Activated T-helper 17 cell treated with anti-CD3 and anti-CD28 coated beads, Interleukin-2, amount 50 U/mL, for 72 hours (primary cell): ENCODE measurements at regions not wholly inside any gene's neighbourhood (a gene's known extent, or its start where the extent isn't known, plus 50 kb on each side); places are given as distances from the start of the nearest gene placed in this dataset.
"Not testable (repeated sequence)": the region's sequence is repeated elsewhere in the genome, so short reads cannot be mapped to it uniquely, and the experiment has no call there.

Source experiments
- ATAC-seq: fragments of 150-1000 bp; cut with Tn5 transposase; replicated peaks from 2 replicates; pipeline ENCODE4 v1.10.0; 2021; ENCODE audit warnings: mild to moderate bottlenecking, moderate library complexity
- H3K27ac Mint-ChIP-seq: one replicate; pipeline ENCODE4 v1.8.0; 2022; ENCODE audit warnings: mixed read lengths
- H3K27me3 Mint-ChIP-seq: one replicate; pipeline ENCODE4 v1.8.0; 2022; ENCODE audit warnings: mixed read lengths
- H3K36me3 Mint-ChIP-seq: one replicate; pipeline ENCODE4 v1.8.0; 2022; ENCODE audit warnings: low read depth, mild to moderate bottlenecking, mixed read lengths
- H3K4me1 Mint-ChIP-seq: one replicate; pipeline ENCODE4 v1.8.0; 2022; ENCODE audit warnings: mixed read lengths
- H3K4me3 Mint-ChIP-seq: one replicate; pipeline ENCODE4 v1.8.0; 2022; ENCODE audit warnings: mild to moderate bottlenecking, mixed read lengths
- H3K9me3 Mint-ChIP-seq: one replicate; pipeline ENCODE4 v1.8.0; 2022; ENCODE audit warnings: mixed read lengths

DNA sequence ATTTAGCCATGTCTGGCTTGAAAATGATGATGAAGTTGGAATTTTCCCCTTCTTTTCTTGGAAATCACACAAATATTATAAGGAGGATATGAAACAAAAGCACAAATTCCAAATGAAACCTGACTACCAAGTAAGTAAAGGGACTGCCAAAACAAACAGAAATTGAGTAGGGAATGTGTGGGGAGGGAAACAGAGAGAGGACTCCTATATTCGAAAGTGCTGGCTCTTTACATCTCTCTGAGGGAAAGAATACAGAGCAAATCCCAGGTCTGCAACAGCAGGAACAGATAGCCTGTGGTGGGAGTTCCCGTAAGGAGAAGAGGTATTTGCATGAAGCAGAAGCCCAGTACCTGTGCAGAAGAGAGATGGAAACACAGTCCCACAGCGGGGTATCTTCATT, 583.7 kb downstream of the EPM2A start:
- Mint-ChIP-seq H3K27me3 (peaks cover 12% of the 10 kb centered on the region), H3K36me3 (no peaks in the 10 kb centered on the region), H3K4me3 (no peak overlapping the region), H3K4me1 (no peaks in the 10 kb centered on the region), H3K9me3 (peaks cover 3% of the 10 kb centered on the region), H3K27ac (no peak overlapping the region)
- no peak for ATAC-seq

DNA sequence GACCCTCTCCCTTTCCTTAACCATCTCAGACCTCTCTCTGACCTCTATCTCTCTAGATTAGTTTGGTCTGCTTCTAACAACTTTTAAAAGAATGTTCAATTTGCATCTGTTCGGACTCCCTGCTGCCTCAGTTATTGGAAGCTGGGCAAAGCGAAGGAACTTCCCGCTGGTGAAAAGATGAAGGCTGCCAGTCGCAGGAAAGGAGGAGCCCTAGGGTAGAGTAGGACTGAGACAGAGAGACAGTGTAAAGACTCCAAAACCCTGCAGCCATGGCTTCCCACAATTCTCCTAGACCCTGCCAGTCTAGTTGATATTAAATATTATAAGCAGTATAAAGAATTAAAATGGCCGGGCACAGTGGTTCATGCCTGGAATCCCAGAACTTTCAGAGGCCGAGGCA, 581.8 kb downstream of the EPM2A start:
- Mint-ChIP-seq H3K27me3 (peaks cover 12% of the 10 kb centered on the region), H3K9me3 (peaks cover 3% of the 10 kb centered on the region), H3K36me3 (no peaks in the 10 kb centered on the region), H3K27ac (no peak overlapping the region), H3K4me1 (no peaks in the 10 kb centered on the region), H3K4me3 (no peak overlapping the region)
- no peak for ATAC-seq

DNA sequence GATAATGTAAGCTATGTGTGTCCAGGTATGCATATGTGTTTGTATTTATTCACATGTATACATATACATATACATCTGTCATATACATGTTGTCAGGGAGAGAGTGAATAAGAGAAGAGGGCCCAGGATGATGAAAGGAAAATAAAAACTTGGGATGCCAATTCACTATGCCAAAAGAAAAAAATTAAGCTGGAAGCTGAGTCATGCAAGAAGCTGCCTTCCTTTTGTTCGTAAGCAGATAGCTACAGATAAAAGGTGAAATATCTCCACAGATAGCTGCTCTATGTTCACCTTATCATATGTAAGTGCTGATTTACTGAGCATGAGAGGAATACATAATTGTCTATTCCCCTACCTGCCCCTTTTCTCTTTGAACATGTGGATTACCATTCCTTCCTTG, 579.9 kb downstream of the EPM2A start:
- no peaks in the 10 kb centered on the region for H3K36me3 Mint-ChIP-seq
- no peak overlapping the region for H3K4me3 Mint-ChIP-seq
- peaks cover 8% of the 10 kb centered on the region for H3K27me3 Mint-ChIP-seq
- H3K4me1 Mint-ChIP-seq, result no peaks in the 10 kb centered on the region
- no peak for ATAC-seq
- H3K27ac Mint-ChIP-seq, result no peak overlapping the region
- peaks cover 3% of the 10 kb centered on the region for H3K9me3 Mint-ChIP-seq

DNA sequence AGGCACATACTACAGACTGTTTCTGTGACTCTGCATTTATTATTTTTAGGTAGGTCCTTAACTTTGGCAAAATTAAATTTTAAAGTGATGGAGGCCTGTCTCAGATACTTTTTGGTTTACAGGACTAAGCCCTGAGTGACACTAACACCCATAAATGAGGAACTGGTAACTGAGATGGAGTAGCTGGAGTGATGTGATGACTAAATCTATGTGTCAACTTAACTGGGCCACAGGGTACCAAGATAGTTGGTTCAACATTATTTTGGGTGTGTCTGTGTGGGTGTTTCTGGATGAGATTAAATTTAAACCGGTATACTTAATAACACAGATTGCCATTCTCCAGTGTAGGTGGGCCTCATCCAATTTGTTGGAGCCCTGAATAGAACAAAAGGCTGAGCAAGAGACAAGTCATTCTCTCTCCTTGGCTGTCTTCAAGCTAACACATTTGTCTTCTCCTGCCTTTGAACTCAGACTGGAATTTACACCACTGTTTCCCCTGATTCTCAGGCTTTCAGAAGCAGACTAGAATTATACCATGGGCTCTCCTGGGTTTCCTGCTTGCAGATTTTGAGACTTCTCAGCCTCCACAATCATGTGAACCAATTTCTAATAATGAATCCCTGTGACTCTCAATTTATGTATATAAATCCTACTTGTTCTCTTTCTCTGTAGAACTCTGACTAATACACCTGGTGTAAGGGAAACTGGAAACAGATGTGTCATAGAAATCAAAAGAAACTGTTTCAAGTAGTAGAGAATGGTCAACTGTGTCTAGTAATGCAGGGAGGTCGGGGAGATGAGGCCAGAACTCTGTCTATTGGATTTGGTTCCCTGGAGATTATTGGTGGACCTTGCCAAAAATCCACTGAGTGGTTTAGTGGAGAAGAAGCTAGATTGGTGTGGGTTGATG, 579.2 kb downstream of the EPM2A start:
- Mint-ChIP-seq H3K36me3 (no peaks in the 10 kb centered on the region), H3K4me3 (no peak overlapping the region), H3K27me3 (peaks cover 8% of the 10 kb centered on the region), H3K9me3 (peaks cover 3% of the 10 kb centered on the region), H3K4me1 (no peaks in the 10 kb centered on the region), H3K27ac (no peak overlapping the region)
- no peak for ATAC-seq

DNA sequence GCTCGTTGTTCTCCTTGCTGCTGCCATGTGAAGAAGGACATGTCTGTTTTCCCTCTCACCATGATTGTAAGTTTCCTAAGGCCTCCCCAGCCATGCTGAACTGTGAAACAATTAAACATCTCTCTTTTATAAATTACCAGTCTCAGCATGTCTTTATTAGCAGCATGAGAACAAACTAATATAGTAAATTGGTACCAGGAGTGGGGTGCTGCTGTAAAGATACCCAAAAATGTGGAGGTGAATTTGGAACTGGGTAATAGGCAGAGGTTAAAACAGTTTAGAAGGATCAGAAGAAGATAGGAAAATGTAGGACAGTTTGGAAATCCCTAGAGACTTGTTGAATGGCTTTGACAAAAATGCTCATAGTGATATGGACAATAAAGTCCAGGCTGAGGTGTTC, 576.7 kb downstream of the EPM2A start:
- H3K4me1 Mint-ChIP-seq, ATAC-seq, H3K27ac Mint-ChIP-seq, H3K9me3 Mint-ChIP-seq, H3K4me3 Mint-ChIP-seq, H3K27me3 Mint-ChIP-seq, H3K36me3 Mint-ChIP-seq: not testable (repeated sequence)

DNA sequence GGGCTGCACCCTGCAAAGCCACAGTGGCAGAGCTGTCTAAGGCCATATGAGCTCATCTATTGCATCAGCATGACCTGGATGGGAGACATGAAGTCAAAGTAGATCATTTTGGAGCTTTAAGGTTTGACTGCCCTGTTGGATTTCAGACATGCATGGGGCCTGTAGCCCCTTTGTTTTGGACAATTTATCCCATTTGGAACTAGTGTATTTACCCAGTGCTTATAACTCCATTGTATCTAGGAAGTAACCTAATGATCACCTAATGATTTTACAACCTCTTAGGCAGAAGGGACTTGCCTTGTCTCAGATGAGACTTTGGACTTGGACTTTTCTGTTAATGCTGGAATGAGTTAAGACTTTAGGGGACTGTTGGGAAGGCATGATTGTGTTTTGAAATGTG, 575.4 kb downstream of the EPM2A start:
- no peaks in the 10 kb centered on the region for H3K36me3 Mint-ChIP-seq
- H3K27me3 Mint-ChIP-seq, result peaks cover 4% of the 10 kb centered on the region
- no peak overlapping the region for H3K4me3 Mint-ChIP-seq
- no peak overlapping the region for H3K27ac Mint-ChIP-seq
- ATAC-seq, result no peak
- H3K4me1 Mint-ChIP-seq, result no peaks in the 10 kb centered on the region
- peaks cover 3% of the 10 kb centered on the region for H3K9me3 Mint-ChIP-seq

DNA sequence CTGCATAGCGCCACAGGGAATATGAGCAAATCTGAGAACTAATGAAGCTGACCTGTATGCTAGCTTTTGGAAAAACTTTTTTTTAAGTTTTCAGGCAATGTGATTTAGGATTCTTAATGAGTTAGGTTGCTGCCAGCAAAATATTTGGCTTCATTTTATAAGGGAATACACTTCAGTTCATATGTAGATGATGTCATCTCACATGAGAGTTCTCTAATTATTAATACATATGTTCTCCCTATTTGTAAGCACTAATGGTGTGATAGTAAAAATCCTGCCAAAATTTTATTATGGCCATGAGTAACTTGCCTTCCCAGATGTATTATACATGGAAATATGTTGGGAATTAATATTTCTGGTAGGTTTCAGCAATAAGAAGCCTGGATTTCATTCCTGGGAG, 573.8 kb downstream of the EPM2A start:
- Mint-ChIP-seq H3K27ac (no peak overlapping the region), H3K27me3 (peaks cover 4% of the 10 kb centered on the region), H3K4me1 (no peaks in the 10 kb centered on the region), H3K4me3 (no peak overlapping the region), H3K36me3 (no peaks in the 10 kb centered on the region), H3K9me3 (peaks cover 2% of the 10 kb centered on the region)
- ATAC-seq, result no peak

DNA sequence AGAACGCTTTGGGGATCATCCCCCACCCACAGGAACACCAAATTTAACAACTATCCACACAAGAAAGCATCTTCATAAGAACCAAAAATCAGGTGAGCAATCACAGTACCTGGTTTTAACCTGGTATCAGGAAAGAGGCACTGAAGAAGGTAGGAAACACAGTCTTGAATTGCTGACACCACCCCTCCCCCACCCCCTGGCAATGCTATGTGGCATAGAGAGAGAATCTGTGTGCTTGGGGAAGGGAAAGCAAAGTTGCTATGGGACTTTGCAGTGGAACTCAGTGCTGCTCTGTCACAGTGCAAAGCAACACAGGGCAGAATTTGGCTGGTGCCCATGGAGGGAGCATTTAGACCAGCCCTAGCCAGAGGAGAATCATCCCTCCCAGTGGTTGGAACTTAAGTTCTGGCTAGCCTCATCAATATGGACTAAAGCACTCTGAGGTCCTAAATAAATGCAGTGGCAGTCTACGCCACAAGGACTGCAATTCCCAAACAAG, 565.5 kb downstream of the EPM2A start:
- Mint-ChIP-seq H3K4me1 (no peaks in the 10 kb centered on the region), H3K36me3 (no peaks in the 10 kb centered on the region), H3K27ac (no peak overlapping the region), H3K4me3 (no peak overlapping the region), H3K27me3 (peaks cover 36% of the 10 kb centered on the region), H3K9me3 (no peaks in the 10 kb centered on the region)
- ATAC-seq, result no peak

DNA sequence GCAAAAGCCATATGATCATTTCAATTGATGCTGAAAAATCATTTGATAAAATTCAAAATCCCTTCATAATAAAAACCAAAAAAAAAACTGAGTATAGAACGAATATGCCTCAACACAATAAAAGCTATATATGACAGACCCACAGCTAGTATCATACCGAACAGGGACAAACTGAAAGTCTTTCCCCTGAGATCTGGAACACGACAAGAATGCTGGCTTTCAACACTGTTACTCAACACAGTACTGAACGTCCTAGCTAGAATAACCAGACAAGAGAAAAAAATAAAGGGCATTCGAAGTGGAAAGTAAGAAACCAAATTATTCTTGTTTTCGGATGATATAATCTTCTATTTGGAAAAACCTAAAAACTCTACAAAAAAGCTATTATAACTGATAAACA, 559.9 kb downstream of the EPM2A start:
- no peak overlapping the region for H3K27ac Mint-ChIP-seq
- H3K9me3 Mint-ChIP-seq, result peaks cover 10% of the 10 kb centered on the region
- no peak overlapping the region for H3K4me3 Mint-ChIP-seq
- no peaks in the 10 kb centered on the region for H3K36me3 Mint-ChIP-seq
- ATAC-seq, result no peak
- no peaks in the 10 kb centered on the region for H3K4me1 Mint-ChIP-seq
- peaks cover 32% of the 10 kb centered on the region for H3K27me3 Mint-ChIP-seq

DNA sequence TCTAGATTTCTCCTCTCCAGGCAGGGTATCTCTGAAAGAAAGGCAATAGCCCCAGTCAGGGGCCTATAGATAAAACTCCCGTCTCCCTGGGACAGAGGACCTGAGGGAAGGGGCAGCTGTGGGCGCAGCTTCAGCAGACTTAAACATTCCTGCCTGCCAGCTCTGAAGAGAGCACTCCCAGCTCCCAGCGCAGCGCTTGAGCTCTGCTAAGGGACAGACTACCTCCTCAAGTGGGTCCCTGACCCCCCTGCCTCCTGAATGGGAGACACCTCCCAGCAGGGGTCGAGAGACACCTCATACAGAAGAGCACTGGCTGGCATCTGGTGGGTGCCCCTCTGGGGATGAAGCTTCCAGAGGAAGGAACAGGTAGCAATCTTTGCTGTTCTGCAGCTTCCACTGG, 556.9 kb downstream of the EPM2A start:
- no peaks in the 10 kb centered on the region for H3K4me1 Mint-ChIP-seq
- H3K9me3 Mint-ChIP-seq, result peaks cover 10% of the 10 kb centered on the region
- no peaks in the 10 kb centered on the region for H3K36me3 Mint-ChIP-seq
- no peak overlapping the region for H3K27ac Mint-ChIP-seq
- no peak for ATAC-seq
- no peak overlapping the region for H3K4me3 Mint-ChIP-seq
- peaks cover 13% of the 10 kb centered on the region for H3K27me3 Mint-ChIP-seq

DNA sequence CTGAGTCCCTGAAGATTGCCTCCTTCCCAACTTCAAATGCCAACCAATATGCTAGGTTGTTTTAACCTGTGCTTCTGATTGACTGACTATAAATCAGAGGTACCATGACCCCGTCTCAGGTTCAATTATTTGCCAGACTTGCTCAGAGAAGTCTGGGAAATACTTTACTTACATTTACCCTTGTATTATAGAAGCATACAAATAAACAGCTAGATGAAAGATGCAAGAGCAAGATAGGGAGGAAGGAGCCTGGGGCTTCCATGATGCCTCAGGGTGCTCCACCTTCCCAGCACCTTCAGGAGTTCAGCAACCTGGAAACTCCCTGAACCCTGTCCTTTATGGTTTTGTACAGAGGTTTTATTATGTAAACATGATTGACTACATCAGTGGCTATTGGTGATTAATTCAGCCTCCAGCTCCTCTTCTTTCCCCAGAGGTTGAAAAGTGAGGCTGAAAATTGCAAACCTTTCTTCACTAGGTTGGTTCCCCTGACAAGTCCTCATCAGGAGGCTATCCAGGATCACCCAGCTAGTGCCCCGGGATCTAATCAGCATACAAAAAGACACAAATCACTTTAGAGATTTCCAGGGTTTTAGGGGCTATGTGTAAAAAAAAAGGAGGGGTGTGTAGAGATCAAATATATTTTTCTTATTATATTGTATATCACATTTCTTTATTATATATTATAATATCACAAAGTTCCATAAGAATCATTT, 547.7 kb downstream of the EPM2A start:
- Mint-ChIP-seq H3K27me3 (no peaks in the 10 kb centered on the region), H3K36me3 (no peaks in the 10 kb centered on the region), H3K9me3 (no peaks in the 10 kb centered on the region), H3K4me3 (no peak overlapping the region), H3K4me1 (no peaks in the 10 kb centered on the region), H3K27ac (no peak overlapping the region)
- ATAC-seq, result no peak

DNA sequence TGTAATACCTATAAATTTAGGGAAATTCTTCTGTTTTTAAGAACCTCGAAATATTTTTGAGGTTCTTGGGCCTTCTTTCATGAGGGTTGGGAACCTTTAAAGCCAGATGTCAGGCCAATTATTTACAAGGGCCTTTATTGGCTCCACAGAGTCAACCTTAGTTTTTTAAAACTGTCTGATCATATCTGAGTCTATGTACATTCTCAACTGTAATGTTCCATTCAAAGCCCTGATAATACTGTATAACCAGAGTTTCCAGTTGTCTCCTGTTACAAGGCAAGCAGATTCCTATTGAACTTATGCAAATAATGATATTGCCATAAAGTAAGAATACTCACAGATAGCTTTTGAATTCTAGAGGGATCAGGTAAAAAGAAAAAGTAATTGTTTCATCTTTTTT, 545.5 kb downstream of the EPM2A start:
- H3K27ac Mint-ChIP-seq, result no peak overlapping the region
- ATAC-seq, result no peak
- H3K4me1 Mint-ChIP-seq, result no peaks in the 10 kb centered on the region
- no peaks in the 10 kb centered on the region for H3K9me3 Mint-ChIP-seq
- H3K27me3 Mint-ChIP-seq, result no peaks in the 10 kb centered on the region
- no peaks in the 10 kb centered on the region for H3K36me3 Mint-ChIP-seq
- H3K4me3 Mint-ChIP-seq, result no peak overlapping the region

DNA sequence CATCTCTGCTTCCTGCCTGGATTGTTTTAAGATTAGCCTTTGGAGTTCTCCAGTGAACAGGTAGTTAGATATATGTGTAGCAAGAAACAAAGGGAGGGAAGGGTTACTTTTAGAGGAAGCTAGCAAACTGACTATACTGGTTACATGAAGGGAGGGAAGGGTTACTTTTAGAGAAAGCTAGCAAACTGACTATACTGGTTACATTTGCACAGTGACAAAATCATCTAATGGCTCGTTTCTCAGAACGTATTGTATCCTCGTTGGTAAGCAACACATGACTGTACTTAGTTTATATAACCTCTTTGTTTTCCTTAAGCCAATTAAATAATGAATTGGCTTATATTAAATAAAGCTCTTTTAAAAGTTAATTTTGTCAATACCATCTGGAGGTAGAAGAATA, 540.9 kb downstream of the EPM2A start:
- no peak for ATAC-seq
- H3K27me3 Mint-ChIP-seq, result no peaks in the 10 kb centered on the region
- no peak overlapping the region for H3K4me3 Mint-ChIP-seq
- H3K36me3 Mint-ChIP-seq, result no peaks in the 10 kb centered on the region
- no peak overlapping the region for H3K27ac Mint-ChIP-seq
- no peaks in the 10 kb centered on the region for H3K4me1 Mint-ChIP-seq
- H3K9me3 Mint-ChIP-seq, result no peaks in the 10 kb centered on the region

DNA sequence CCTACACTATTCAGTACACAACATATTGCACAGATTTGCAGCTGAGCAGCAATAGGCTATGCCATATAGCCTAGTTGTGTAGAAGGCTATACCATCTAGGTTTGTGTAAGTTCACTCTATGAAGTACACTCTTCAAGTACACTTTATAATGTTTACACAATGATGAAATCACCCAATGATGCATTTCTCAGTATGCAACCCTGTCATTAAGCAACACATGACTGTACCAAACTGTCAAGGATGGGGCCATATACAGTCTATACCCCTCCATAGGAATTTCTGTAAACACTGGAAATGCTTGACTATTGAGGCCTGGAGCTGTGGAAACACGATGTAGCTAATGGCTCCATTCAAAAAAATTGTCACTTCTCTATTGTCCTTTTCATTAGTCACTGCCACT, 535.4 kb downstream of the EPM2A start:
- Mint-ChIP-seq H3K27me3 (peaks cover 4% of the 10 kb centered on the region), H3K4me1 (no peaks in the 10 kb centered on the region), H3K9me3 (no peaks in the 10 kb centered on the region), H3K36me3 (no peaks in the 10 kb centered on the region), H3K4me3 (no peak overlapping the region), H3K27ac (no peak overlapping the region)
- ATAC-seq, result no peak

DNA sequence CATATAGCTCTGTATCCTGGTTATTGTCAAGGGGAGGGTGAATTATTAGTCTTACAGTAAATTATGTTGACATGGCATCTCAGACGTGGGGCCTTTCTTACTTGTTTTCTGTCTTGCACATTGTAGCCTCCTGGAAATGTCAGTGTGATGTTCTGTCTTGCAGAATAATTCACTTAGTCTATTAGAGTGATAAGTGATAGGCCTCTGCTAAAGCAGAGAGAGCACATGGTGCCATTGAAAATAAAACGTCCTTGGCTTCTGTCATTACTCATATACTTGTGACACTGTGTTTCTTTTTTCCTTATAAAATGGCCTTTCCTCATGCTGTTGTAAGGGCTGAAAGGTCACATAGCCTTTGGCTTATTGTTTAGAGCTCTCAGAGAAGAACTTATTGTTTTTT, 531.0 kb downstream of the EPM2A start:
- Mint-ChIP-seq H3K4me3 (no peak overlapping the region), H3K27me3 (peaks cover 9% of the 10 kb centered on the region), H3K4me1 (no peaks in the 10 kb centered on the region), H3K27ac (no peak overlapping the region), H3K9me3 (no peaks in the 10 kb centered on the region), H3K36me3 (no peaks in the 10 kb centered on the region)
- no peak for ATAC-seq
